Endothelial cell of umbilical vein (primary cell): ENCODE measurements at regions not wholly inside any gene's neighbourhood (a gene's known extent, or its start where the extent isn't known, plus 50 kb on each side); places are given as distances from the start of the nearest gene placed in this dataset.

Experiments used
- BruUV-seq: library from RNA; stranded (reverse); fragments of 400-500 nt; replicated peaks from 2 replicates; lab custom pipeline; 2021; lab: Mats Ljungman, UMichigan
- CTCF ChIA-PET: fragments of 300-600, 350-600 bp; sonication (Branson Sonifier 250); formaldehyde crosslinking; loops from one replicate; lab custom pipeline; 2021; ENCODE audit warnings: antibody characterized with exemption, inconsistent platforms; lab: Charles Lee
- POLR2A ChIA-PET: fragments of 300-600, 350-600 bp; sonication (Branson Sonifier 250); formaldehyde crosslinking; loops from one replicate; lab custom pipeline; 2021; ENCODE audit warnings: antibody characterized with exemption, inconsistent platforms; lab: Charles Lee
- DNase-seq: peaks from one replicate; pipeline ENCODE4 v3.0.0-alpha.2; 2011; ENCODE audit warnings: low read depth, low spot score
- FAIRE-seq: peaks from 2 replicates; lab custom pipeline; 2011; peaks lifted over from hg19 to GRCh38; lab: Jason Lieb, UNC
- H2AFZ ChIP-seq: 2 replicates; pipeline ENCODE4 v1.6.0; 2012; ENCODE audit warnings: low read depth, low read length, control low read depth, inconsistent platforms
- H3K27ac ChIP-seq: 2 replicates; pipeline ENCODE4 v1.5.1; 2011; ENCODE audit warnings: low read depth, mild to moderate bottlenecking, control low read depth, low read length, moderate library complexity; ENCODE audit not compliant: insufficient read depth
- H3K27me3 ChIP-seq, 2 experiments: 2 replicates each; pipeline versions ENCODE4 v1.6.0 to v1.6.1; 2011; ENCODE audit warnings: low read length in 2 of 2, mixed read lengths in 1 of 2; ENCODE audit not compliant: control insufficient read depth in 2 of 2, insufficient read depth in 2 of 2
- H3K36me3 ChIP-seq, 2 experiments: 2 replicates in 1 of 2; 3 replicates in 1 of 2; pipeline ENCODE4 v1.5.1; 2011; ENCODE audit warnings: low read length in 2 of 2, mild to moderate bottlenecking in 1 of 2, moderate library complexity in 1 of 2; ENCODE audit not compliant: control insufficient read depth in 2 of 2, insufficient read depth in 2 of 2; ENCODE audit errors: extremely low read depth in 1 of 2
- H3K4me1 ChIP-seq: 3 replicates; pipeline ENCODE4 v1.5.1; 2011; ENCODE audit warnings: mild to moderate bottlenecking, low read length; ENCODE audit not compliant: control insufficient read depth, insufficient read depth; ENCODE audit errors: extremely low read depth
- H3K4me2 ChIP-seq: 2 replicates; pipeline ENCODE4 v1.6.1; 2011; ENCODE audit warnings: low read length, control low read depth, mixed read lengths; ENCODE audit not compliant: insufficient read depth
- H3K4me3 ChIP-seq, 3 experiments: fragments of 200-600 bp in 1 of 3; sonication (generic), shearing (Covaris generic) in 1 of 3; replicated peaks in 1 of 3; 2 replicates each; pipeline ENCODE4 v1.5.1; 2011 to 2016; ENCODE audit warnings: control low read depth in 3 of 3, low read length in 3 of 3, mild to moderate bottlenecking in 2 of 3, inconsistent platforms in 1 of 3, low read depth in 1 of 3, moderate library complexity in 1 of 3; ENCODE audit not compliant: insufficient read depth in 1 of 3
- H3K79me2 ChIP-seq: 2 replicates; pipeline ENCODE4 v1.6.0; 2012; ENCODE audit warnings: low read length, inconsistent platforms; ENCODE audit not compliant: control insufficient read depth, insufficient read depth
- H3K9ac ChIP-seq: replicated peaks from 2 replicates; pipeline ENCODE3; 2011; ENCODE audit warnings: low read length, control low read depth; ENCODE audit not compliant: insufficient read depth; ENCODE audit errors: extremely low read depth
- H3K9me1 ChIP-seq: replicated peaks from 3 replicates; pipeline ENCODE4 v1.6.0; 2011; ENCODE audit warnings: mild to moderate bottlenecking, low read length; ENCODE audit not compliant: control insufficient read depth, insufficient read depth; ENCODE audit errors: extremely low read depth
- H3K9me3 ChIP-seq: replicated peaks from 2 replicates; pipeline ENCODE4 v1.5.1; 2012; ENCODE audit warnings: low read length, inconsistent platforms; ENCODE audit not compliant: control insufficient read depth, insufficient read depth
- H4K20me1 ChIP-seq: replicated peaks from 2 replicates; pipeline ENCODE3; 2011; ENCODE audit warnings: mild to moderate bottlenecking, low read length; ENCODE audit not compliant: control insufficient read depth, insufficient read depth; ENCODE audit errors: extremely low read depth
- CTCF ChIP-seq, 2 donors: IDR thresholded peaks; 1 replicate in 1 of 2; 2 replicates in 1 of 2; pipeline ENCODE4 v1.5.1; 2011; ENCODE audit warnings: low read length in 2 of 2, mild to moderate bottlenecking in 2 of 2, moderate library complexity in 2 of 2, control low read depth in 1 of 2, inconsistent platforms in 1 of 2, low read depth in 1 of 2; ENCODE audit not compliant: insufficient read depth in 1 of 2; ENCODE audit errors: extremely low read depth in 1 of 2
- EZH2 ChIP-seq: IDR thresholded peaks from 2 replicates; pipeline ENCODE4 v1.6.1; 2012; ENCODE audit warnings: borderline replicate concordance, low read depth, mild to moderate bottlenecking, moderate library complexity, low read length, inconsistent platforms; ENCODE audit not compliant: severe bottlenecking
- FOS ChIP-seq: IDR thresholded peaks from 2 replicates; pipeline ENCODE4 v1.6.1; 2011; ENCODE audit warnings: mild to moderate bottlenecking, low read length, moderate library complexity, borderline replicate concordance; ENCODE audit not compliant: insufficient read depth
- GATA2 ChIP-seq: IDR thresholded peaks from 2 replicates; pipeline ENCODE4 v1.7.0; 2011; ENCODE audit warnings: low read depth, mild to moderate bottlenecking, moderate library complexity, mixed read lengths, low read length; ENCODE audit not compliant: insufficient read length, insufficient read depth
- JUN ChIP-seq: IDR thresholded peaks from 2 replicates; pipeline ENCODE4 v1.6.1; 2011; ENCODE audit warnings: borderline replicate concordance, low read depth; ENCODE audit not compliant: insufficient read length, insufficient read depth
- MAX ChIP-seq: IDR thresholded peaks from 2 replicates; pipeline ENCODE4 v1.6.1; 2011; ENCODE audit not compliant: insufficient read depth, insufficient read length
- MYC ChIP-seq: IDR thresholded peaks from one replicate; pipeline ENCODE4 v1.6.1; 2011; ENCODE audit warnings: mild to moderate bottlenecking, low read depth, low read length
- POLR2A ChIP-seq: IDR thresholded peaks from 2 replicates; pipeline ENCODE4 v1.6.1; 2012; ENCODE audit warnings: low read depth, mild to moderate bottlenecking, control low read depth, low read length
- POLR2AphosphoS5 ChIP-seq: IDR thresholded peaks from 2 replicates; pipeline ENCODE4 v1.6.1; 2012; ENCODE audit warnings: low read depth, mild to moderate bottlenecking, control low read depth, low read length, moderate library complexity; ENCODE audit not compliant: insufficient read depth
- dilution Hi-C: fragments of 300-500 bp; cut with MboI; formaldehyde crosslinking; loops from one replicate; pipeline ENCODE4 v1.15.0; 2019; ENCODE audit warnings: low sequenced_read_pairs; ENCODE audit not compliant: extremely low pct_ligation_motif_present
- intact Hi-C: fragments of 100-400 bp; cut with micrococcal nuclease; formaldehyde crosslinking; loops from one replicate; pipeline ENCODE4 v1.10.0; 2022

GRCh38 chr7:106731646-106732444 lies 70.9 kb upstream of the CCDC71L start:
- FAIRE-seq (no peak), DNase-seq (peak; percentile 74)
- H3K9me3 ChIP-seq: no peaks in the 10 kb centered on the region
- no peaks in the 10 kb centered on the region for H3K79me2 ChIP-seq
- TF ChIP-seq CTCF (IDR thresholded peaks at IDR 0.05; ENCODE audit: extremely low read depth in 1 of 2, insufficient read depth in 1 of 2, low read depth in 1 of 2, low read length in 2 of 2) (no peak), GATA2 (no peak), EZH2 (no peak), MYC (no peak), POLR2A (no peak), JUN (no peak), FOS (no peak), MAX (no peak), POLR2AphosphoS5 (no peak)
- dilution Hi-C loops: no loop called here
- H3K4me3 ChIP-seq: no peak overlapping the region
- no peaks in the 10 kb centered on the region for H3K36me3 ChIP-seq
- H4K20me1 ChIP-seq: no peaks in the 10 kb centered on the region
- no peaks in the 10 kb centered on the region for H3K27me3 ChIP-seq
- H3K9me1 ChIP-seq: no peaks in the 10 kb centered on the region
- CTCF ChIA-PET: interaction anchor here (1.1 to 3.8 kb wide), 14 partner anchors 10 to 555 kb away, joined by 3 to 28 read pairs (median 6); partner anchors contain the start of gene CCDC71L
- intact Hi-C loops: loop anchor here (1.0 kb wide), 2 partner anchors 51 to 72 kb away; no protein-coding TSS in a partner anchor
- peak overlapping the region; percentile 6 for H3K9ac ChIP-seq
- peaks cover 32% of the 10 kb centered on the region for H3K4me1 ChIP-seq
- H3K27ac ChIP-seq: peak overlapping the region; percentile 36
- POLR2A ChIA-PET: interaction anchor here (0.6 to 1.1 kb wide), 3 partner anchors 14 to 193 kb away, joined by 3 to 5 read pairs (median 3); no protein-coding TSS in a partner anchor
- peak overlapping the region; percentile 38 for H3K4me2 ChIP-seq
- no TSS peak for BruUV-seq
- H2AFZ ChIP-seq: no peak overlapping the region
